Left cardiac atrium (tissue), 4 donors: ENCODE measurements at regions not wholly inside any gene's neighbourhood (a gene's known extent, or its start where the extent isn't known, plus 50 kb on each side); places are given as distances from the start of the nearest gene placed in this dataset.

Experiments used
- ATAC-seq, 2 donors: fragments of 200-7000 bp; cut with Tn5 transposase; one replicate each; pipeline ENCODE4 v1.9.1; 2020; ENCODE audit warnings: mild to moderate bottlenecking in 2 of 2, moderate library complexity in 2 of 2
- DNase-seq: peaks from one replicate; pipeline ENCODE4 v3.0.0-alpha.2; 2020
- intact Hi-C, 2 donors: fragments of 100-400 bp; cut with DNase I; formaldehyde crosslinking; loops; one replicate each; pipeline versions ENCODE4 v1.14.1 to v1.15.1; 2022 to 2023
- donor health status: DM: no; HTN: yes; CAD: no.
- donor health status: DM: no; HTN: yes; CAD: no; lungs with severe emphysema.
- donor health status: DM: yes; HTN: yes; CAD: no.
- donor health status: Dilated cardiomyopathy.

DNA sequence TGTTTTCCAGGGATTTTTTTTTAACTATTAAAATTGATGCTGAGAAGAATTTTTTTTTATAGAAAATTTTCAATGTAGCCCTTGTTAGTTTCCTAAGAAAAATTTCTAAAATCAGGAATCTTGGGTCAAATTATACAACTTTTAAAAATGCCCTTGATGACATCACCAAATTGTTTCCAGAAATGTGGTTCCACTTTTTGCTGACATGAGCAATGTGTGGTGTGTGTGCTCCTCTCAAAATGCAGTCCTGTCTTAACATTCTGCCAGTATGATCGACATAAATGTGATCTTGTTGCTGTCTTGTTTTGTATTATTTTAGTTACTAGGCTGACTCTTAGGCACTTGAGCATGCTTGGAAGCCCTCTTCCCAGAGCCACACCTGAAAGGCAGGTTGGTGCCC is 89.7 kb upstream of the ST6GAL2 start:
- intact Hi-C loops = no loop called here
- no peak for DNase-seq
- no peak for ATAC-seq

DNA sequence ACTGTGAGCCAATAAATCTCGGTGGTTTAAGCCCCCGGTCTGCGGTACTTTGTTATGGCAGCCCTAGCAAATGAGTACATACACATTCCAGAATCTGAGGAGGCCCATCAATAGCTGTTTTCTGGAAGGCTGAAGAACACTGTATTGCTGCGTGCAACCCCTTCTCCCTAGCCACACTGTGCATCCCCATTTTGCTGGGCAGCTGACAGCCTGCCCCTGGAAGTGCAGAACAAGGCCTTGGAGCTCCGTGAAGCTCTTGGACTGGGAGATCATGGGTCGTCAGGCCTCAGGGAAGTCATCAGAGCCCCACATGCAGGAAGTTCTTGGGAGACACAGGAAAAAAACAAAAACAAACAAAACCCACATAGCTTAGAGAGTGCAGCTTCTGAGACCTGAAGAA is 90.6 kb upstream of the ST6GAL2 start:
- ATAC-seq = no peak
- DNase-seq = no peak
- intact Hi-C loops = no loop called here

DNA sequence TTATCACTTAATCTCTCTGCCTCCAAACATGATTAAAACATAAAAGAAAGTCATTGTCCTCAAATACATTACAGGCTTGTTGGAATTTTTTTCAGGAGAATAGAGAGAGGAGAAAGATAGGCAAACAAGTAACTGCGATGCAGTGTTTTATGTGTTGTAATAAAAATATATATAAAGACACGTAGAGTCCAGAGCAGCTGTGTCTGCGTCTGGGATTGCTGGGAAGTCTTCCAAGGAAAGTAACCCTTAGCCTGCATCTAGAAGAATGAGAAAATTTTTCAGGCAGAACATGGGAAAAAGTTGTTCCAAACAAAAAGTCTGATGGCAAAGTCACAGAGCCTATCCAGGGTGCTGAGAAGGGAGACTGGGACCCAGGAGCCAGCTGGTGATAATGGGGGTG is 91.8 kb upstream of the ST6GAL2 start:
- peak; percentile 23 to 29 for ATAC-seq
- intact Hi-C loops = no loop called here
- DNase-seq = no peak

DNA sequence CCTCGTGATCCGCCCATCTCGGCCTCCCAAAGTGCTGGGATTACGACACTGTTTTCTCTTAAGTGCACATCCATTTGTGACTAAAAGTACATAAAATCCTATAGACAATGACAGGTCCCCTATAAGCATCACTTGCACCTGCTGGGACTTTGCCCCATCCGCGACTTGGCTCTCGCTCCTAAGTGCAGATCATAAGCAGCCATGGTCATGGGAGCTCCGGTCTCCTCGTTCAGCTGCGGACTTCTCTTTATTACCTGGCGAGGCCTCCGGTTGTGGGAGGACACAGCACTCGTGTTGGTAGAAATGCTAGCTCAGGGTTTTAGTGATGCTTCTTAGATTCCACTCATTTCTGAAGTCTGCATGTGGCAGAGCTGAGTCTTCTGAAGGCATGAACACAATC is 92.7 kb upstream of the ST6GAL2 start:
- intact Hi-C loops = no loop called here
- DNase-seq (no peak), ATAC-seq (no peak)

DNA sequence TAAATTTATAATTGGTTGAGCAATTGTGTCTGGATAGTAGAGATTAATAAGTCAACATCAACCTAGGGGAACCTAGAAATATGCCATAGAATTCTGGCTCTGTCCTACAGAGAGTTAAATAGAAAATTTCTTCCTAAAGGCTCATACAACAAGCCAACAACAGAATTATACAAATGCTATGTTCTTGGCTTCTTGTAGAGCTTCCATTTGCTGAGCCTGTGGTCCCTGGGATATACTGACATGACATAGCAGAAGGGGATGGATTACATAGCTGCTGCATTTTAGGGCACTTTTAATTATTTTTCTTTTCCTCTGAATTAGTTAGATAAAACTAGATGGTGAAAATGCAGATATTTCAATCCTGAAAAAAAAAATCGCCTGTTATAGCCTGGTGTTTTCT is 95.5 kb upstream of the ST6GAL2 start:
- no peak for ATAC-seq
- intact Hi-C loops = no loop called here
- no peak for DNase-seq

DNA sequence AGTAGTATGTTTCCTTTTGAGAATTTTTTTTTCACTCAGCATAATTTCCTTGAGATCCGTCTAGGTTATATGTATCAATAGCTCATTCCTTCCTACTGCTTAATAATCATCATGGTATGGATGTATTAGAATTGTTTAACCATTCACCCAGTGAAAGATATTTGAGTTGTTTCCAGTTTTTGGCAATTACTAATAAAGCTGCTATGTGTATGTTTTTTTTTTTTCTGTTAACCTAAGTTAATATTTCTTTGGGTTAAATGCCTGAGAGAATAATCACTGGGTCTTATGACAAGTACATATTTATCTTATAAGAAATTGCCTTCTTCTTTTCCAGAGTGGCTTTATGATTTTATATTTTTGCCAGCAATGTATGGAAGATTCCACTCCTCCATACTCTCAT is 96.4 kb upstream of the ST6GAL2 start:
- intact Hi-C loops = no loop called here
- no peak for DNase-seq
- ATAC-seq = no peak

DNA sequence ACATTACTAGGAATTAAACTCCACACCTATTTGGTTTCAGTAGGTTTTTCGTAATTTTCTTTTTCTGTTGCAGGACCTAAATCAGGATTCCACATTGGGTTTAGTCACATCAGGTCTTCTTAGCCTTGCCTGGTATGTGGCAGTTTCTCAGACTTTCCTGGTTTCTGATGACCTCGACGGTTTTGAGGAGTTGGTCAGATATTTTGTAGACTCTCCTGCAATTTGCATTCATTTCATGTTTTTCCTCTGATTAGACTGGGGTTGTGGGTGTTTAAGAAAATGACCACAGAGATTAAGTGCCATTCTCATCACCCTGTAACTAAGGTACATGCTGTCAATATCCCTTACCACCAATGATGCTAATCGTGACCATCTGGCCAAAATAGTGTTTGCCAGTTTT is 97.3 kb upstream of the ST6GAL2 start:
- no peak for ATAC-seq
- intact Hi-C loops = no loop called here
- DNase-seq = no peak

DNA sequence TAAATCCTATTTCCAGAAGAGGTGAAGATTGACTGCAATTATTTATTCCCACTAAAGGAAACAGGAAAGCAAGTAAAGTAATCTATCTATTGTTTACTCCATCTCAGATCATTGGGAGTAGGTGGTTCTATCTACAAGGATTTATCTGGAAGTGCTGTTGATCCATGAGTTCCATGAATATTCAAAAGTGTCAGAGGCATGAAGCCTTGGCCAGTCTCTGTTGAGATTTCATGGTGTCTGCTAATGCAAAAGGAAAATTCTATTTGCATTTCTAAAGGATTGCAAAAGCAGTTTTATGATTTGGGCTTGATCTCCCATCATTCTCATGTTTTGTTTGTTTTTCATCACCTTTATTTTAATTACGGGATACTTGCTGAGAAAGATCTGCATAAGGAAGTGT is 102.4 kb upstream of the ST6GAL2 start:
- no peak for DNase-seq
- ATAC-seq = no peak
- intact Hi-C loops = no loop called here

DNA sequence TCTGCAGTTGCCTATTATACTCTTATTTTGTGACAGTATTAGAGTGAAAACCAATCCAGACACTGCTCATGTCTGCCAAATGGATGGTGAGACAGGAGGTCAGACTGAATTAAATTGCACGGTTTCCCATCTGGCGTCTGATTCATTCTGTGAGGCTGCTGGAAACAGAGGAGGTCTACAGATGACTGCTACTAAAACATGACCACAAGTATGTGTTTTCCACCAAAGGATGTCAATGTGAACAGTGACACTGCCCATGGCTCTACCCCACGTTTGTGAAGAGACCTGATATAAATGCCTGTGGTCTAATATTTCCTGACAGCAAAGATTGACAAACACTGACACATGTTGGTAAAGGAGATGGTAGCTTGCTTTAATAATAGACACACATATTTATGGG is 104.3 kb upstream of the ST6GAL2 start:
- intact Hi-C loops = no loop called here
- DNase-seq = no peak
- ATAC-seq = peak in 1 of 2 donors; percentile 64

DNA sequence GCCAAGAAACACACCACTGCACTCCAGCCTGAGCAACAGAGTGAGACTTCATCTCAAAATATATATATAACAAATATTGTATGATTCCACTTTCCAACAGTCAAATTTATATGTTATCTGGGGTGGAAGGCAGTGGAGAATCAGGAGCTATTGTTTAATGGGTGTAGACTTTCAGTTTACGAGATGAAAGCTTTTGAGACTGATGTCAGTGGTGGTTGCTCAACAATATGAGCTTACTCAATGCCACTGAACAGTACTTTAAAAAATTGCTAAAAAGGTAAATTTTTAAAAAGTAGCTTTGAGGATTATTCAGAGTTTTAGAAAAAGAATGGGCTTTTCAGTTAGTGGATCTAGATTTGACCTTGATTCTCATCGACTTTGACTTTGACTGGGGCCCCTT is 105.9 kb upstream of the ST6GAL2 start:
- ATAC-seq (no peak), DNase-seq (no peak)
- intact Hi-C loops = no loop called here

DNA sequence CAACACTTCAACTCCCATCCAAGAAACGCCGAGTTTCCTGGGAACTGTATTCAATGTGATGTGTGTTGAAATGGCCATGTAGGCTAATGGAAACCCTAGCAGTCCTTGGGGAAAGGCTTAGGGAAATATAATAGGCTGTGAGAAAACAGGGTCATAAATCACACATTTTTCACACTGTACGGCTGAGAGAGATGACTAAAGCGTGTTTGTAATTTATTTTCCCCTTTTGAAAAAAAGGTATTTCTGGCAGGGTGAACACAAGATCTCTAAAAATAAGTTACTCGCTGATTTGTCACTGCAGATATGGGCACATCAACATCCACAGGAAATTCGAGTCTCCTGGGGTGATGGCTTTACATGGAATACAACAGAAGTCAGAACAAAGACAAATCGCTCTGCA is 109.6 kb upstream of the ST6GAL2 start:
- DNase-seq (no peak), ATAC-seq (no peak)
- intact Hi-C loops = no loop called here

DNA sequence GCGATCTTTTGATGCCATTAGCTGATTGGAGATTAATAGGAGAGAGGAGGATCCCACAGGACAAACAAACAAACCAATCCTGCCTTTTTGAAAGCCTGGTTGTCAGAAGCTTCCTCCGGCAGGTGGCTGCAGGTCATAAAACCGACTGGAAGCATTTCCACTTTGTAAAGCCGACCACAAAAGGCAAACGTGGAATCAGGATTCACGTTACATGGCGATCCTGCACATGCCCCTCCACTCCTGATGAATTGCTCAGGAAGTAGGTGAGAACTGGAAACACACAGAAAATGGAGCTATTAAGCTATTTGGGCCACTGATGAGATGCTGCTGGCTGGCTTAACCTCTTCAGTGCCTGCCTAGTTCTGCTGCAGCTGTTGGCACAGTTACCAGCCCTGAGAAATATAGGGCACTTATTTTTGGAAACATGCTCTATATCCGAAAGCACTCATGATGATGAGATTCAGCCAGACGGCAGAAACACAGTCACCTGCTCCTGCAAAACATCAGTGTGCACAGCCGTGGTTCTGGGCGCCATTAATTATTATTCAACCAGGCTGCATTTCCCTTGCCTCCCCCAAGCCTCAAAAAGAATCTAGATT is 110.3 kb upstream of the ST6GAL2 start:
- intact Hi-C loops = no loop called here
- ATAC-seq = peak; percentile 52 to 71

DNA sequence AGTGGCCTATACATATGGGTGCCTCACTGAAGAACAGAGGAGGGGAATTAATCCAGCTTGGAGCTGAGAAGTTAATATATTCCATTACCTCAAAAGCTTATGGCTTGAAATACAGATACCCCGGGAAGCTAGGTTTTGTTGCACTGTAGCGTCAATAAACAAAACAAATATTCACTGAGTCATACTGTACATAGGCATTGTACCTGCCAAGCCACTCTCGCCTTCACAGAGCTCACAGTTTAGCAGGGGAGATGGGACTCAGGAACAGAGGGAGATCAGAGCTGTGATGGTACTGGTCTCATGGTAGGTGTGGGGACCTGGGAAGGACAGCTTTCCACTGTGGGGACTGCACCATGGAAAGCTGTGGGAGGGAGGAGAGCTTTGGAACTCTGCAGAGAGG is 111.2 kb upstream of the ST6GAL2 start:
- ATAC-seq = no peak
- intact Hi-C loops = no loop called here
- no peak for DNase-seq

More for the DNA sequence above, 110.3 kb upstream of the ST6GAL2 start:
- no peak for DNase-seq

DNA sequence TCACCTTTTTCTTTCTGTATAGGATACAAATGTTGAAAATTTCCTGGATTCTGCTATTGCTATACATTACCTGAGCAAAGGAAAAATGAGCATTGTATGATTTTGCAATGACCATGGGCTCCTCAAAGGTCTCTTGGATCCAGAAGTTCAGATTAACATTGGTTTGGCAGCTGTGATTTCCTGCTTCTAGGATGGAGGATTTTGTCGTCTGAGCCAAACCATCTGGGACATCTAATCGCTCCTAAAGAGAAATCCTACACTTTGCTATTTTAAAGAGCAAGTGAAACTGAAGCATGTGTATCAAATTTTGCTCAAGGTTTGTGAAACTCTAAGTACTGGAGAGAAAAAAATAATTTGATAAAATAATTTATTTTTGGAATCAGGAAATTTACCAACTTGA is 115.1 kb upstream of the ST6GAL2 start:
- intact Hi-C loops = no loop called here
- ATAC-seq (no peak), DNase-seq (no peak)

DNA sequence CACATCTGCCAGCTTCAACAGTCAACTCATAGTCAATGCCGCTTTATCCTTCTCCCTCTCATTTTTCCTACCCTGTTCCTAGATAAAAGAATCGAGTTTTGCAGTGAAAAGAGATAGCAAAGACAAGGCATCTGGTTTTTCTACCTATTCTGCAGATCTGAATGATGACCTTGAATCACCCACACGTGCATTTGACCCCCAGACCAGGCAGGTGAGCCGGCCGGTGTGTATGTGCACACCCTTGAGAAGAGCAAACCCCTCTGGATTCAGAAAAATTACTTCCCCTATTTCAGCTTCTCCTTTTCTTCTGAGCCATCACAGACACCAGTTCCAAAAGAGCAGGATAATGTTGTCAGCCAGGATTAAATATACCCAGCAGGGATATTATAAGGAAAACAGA is 115.6 kb upstream of the ST6GAL2 start:
- intact Hi-C loops = no loop called here
- no peak for ATAC-seq
- DNase-seq = no peak

DNA sequence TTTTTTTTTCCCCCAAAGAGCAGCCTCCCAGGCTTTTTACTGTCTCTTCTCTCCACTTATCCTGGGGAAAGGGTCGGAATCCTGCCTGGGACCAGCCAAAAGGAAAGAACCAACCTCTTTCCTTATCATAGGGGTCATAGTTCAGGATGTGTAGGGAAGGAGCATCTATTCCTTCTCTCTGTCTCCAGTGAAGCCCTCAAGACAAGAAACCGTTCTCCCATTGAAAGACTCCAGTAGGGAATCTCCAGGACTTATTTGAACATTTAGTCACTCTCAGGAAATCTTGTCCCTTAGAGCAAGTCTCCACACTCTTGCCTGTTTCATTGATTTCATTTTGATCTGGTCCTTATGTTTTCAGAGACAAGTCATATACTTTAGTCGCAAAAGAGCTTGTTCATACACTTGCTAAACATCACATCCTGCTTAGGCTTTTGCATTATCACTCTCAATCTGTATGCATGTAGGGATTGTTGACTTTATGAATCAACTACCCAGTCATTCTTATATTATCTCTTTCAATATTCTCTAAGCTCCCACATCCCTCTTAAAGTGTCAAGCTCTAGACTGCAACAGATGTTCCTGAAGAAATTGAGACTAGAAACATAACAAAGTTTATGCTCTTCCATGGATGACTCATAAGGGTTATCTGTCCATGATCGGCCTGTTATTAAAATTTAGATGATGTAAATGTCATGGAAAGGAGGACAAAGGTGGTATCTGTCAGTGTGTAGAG is 116.2 kb upstream of the ST6GAL2 start:
- intact Hi-C loops = no loop called here
- DNase-seq (no peak), ATAC-seq (peak in 1 of 2 donors; percentile 45)

DNA sequence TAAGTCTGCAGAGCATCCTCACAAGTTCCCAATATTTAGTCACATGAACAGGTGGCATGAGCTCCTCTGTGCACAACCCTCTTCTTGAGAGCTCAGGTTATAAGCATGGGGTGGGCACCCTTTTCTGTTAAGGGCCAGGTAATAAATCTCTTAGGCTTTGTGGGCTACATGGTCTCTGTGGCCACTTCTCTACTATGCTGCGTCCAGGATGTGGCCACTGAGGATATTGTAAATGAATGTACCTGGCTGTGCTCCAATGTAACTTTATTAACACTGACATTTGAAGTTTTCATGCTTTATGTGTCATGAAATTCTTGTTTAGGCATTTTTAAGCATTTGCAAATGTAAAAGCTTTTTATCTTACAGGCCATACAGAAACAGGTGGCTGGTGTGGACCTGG is 116.8 kb upstream of the ST6GAL2 start:
- peak in 1 of 2 donors; percentile 15 for ATAC-seq
- DNase-seq = no peak
- intact Hi-C loops = no loop called here

DNA sequence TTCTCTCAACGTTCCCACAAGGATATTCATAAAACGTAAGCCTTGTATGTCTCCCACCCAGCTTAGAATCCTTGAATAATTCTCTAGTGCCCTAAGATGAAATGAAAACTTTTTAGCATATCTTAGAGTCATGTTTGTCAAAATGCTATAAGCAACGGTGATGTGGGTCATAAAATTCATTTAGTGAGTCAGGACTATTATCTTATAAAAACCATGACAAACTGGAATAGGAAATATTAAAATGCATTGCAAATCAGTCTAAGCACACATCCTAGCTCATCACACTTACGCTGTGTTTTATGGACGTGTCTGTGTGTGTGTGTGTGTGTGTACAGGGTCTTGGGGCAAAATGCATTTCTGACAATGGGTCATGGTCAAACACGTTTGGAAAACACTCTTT is 119.9 kb upstream of the ST6GAL2 start:
- intact Hi-C loops = no loop called here

DNA sequence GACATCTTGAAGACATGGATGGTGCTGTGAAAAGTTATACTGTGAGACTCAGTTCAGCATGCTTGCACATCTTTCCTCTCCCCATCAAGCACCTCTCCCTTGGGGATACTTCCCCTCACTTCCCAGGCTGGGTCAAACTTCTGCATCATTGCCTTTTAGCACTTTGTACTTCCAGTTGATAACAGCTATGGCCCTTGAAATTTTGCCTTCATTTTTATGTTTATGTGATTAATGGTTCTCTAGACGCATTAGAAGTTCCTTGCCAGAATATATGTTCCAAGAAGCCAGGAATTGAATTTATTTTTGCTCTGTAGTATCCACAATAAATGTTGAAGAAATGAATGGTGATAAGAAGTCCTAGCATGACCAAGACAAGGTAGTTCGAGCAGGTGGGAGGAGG is 120.9 kb upstream of the ST6GAL2 start:
- ATAC-seq (no peak), DNase-seq (no peak)
- intact Hi-C loops = no loop called here

More for the DNA sequence above, 119.9 kb upstream of the ST6GAL2 start:
- no peak for ATAC-seq
- no peak for DNase-seq

DNA sequence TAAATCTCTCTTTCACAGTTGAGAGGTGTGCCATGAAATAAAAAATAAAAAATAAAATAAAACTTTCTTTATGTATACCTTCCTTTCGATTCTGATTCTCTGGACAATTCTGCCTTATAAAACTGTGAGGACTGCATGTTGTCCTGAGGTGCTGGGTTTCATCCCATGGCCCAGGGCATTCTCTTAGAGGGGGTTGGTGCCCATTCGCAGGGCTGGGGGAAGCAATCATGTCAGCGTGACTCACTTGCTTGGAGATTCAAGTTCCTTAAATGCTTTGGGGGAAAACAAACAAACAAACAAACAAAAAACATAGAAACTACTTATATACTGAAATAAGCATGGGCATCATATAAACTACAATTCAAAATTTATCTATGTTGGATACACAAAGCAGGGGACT is 122.0 kb upstream of the ST6GAL2 start:
- DNase-seq (no peak), ATAC-seq (no peak)
- intact Hi-C loops = no loop called here

DNA sequence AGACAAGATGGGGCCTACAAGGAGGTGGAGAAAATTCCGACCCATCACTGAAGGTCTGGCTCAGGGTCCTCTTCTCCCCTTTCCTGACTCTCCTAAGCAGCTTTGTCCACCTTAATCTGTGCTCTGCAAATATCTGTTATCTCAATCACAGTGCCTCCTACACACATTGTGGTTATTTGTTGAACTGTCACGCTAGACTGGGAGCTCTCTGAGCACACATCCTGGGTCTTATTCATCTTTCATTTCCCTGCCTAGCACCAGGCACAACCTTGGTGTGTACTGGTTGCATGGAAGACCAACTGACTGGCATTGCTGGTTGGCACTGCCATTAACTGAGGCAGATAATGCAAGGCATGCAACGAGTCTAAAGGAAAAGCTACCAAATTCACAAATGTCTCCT is 122.9 kb upstream of the ST6GAL2 start:
- DNase-seq (no peak), ATAC-seq (no peak)
- intact Hi-C loops = no loop called here
